ENCODE measurements at regions not wholly inside any gene's neighbourhood (a gene's known extent, or its start where the extent isn't known, plus 50 kb on each side); places are given as distances from the start of the nearest gene placed in this dataset.

DNA sequence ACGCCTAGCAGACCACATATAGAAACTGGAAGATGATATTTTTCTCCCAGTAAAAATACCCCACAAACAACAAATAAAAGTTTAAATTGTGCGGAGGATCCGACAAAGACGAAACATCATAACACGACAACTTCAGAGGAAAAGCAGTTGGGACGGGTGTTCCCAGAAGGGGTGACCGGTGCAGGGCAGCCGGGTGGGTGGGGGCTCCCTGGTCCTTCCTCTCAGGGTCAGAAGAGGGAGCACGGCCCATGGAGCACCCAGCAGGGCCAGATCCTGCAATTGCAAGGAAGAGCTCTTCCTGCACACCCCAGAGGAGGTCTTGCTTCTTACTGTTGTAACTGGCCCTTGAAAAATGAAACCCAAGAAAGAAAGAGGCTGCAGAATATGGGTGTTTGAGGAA lies 608.5 kb upstream of the MKI67 start:
- DNase-seq (ENCODE audit: low read depth): no peak
- TF ChIP-seq, protein P1, sequence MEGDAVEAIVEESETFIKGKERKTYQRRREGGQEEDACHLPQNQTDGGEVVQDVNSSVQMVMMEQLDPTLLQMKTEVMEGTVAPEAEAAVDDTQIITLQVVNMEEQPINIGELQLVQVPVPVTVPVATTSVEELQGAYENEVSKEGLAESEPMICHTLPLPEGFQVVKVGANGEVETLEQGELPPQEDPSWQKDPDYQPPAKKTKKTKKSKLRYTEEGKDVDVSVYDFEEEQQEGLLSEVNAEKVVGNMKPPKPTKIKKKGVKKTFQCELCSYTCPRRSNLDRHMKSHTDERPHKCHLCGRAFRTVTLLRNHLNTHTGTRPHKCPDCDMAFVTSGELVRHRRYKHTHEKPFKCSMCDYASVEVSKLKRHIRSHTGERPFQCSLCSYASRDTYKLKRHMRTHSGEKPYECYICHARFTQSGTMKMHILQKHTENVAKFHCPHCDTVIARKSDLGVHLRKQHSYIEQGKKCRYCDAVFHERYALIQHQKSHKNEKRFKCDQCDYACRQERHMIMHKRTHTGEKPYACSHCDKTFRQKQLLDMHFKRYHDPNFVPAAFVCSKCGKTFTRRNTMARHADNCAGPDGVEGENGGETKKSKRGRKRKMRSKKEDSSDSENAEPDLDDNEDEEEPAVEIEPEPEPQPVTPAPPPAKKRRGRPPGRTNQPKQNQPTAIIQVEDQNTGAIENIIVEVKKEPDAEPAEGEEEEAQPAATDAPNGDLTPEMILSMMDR (IDR thresholded peaks at IDR 0.05; ENCODE audit: low read length, missing control alignments): no peak
- no peak overlapping the region for H3K4me3 ChIP-seq (replicated peaks; ENCODE audit: low read depth, low read length)

DNA sequence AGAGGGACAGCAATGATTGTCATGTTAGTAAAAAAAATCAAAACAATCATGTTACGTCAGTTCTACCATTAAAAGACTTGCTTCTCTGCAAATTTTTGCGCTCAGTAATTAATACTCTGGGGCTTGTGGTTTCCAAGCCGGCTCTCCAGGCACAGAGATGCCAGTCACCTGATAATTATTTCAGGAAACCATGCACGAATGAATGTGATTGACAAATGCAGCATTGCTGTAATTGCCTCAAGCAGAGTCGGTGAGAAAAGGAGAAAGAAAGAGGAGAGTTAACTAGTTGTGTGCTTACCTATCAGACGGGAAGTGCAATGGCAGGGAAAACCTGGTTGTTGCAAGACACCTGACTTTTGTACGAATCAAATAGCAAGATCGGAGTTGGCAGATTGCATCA lies 609.8 kb upstream of the MKI67 start:
- no peak overlapping the region for H3K4me3 ChIP-seq (replicated peaks; ENCODE audit: low read depth, low read length)
- TF ChIP-seq, protein P1 (IDR thresholded peaks at IDR 0.05; ENCODE audit: low read length, missing control alignments): no peak
- no peak for DNase-seq (ENCODE audit: low read depth)

DNA sequence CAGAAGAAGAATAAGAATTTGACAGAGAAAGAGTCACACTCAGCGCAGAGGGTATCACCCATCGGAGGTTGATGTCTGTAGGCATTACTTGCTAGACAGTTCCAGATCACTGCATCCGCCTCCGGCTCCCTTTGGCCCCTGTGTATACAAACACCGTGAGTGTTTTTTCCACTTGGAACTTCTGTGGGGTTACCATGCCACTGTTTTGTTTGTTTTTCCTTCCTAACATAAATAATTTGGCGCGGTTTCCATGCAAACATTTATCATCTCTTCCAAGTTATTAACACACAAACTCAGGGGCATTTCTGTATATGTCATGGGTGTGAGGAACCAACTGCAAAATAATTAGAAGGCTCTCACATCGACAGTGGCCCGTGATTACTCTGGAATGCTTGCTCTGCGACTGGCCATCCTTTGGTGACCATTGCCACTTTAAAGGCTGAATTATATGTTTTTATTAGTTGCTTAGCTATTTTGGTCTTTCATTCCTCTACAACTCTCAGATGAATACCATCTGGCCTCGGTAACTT lies 612.2 kb upstream of the MKI67 start:
- DNase-seq (ENCODE audit: low read depth): no peak
- no peak overlapping the region for H3K4me3 ChIP-seq (replicated peaks; ENCODE audit: low read depth, low read length)
- TF ChIP-seq, protein P1 (IDR thresholded peaks at IDR 0.05; ENCODE audit: low read length, missing control alignments): no peak

DNA sequence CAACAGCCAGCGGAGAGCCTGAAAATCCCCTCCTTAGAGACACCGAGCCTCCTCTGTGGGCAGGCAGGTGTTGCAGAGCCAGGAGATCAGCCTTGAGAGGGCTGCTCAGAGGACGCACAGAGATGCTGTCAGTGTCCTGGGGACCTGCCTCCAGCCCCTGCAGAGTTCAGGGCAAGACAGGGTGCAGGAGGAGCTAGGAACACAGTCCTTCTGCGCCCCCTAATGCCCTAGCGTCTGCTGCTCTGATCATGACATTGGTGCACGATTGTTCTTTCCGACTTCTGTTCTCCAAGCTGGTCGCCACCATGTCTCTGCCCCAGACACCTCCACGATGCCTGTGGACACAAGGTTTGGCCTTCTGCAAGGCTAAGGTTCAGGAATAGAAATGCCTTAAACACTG lies 613.7 kb upstream of the MKI67 start:
- TF ChIP-seq, protein P1 (IDR thresholded peaks at IDR 0.05; ENCODE audit: low read length, missing control alignments): no peak
- no peak for DNase-seq (ENCODE audit: low read depth)
- no peak overlapping the region for H3K4me3 ChIP-seq (replicated peaks; ENCODE audit: low read depth, low read length)

DNA sequence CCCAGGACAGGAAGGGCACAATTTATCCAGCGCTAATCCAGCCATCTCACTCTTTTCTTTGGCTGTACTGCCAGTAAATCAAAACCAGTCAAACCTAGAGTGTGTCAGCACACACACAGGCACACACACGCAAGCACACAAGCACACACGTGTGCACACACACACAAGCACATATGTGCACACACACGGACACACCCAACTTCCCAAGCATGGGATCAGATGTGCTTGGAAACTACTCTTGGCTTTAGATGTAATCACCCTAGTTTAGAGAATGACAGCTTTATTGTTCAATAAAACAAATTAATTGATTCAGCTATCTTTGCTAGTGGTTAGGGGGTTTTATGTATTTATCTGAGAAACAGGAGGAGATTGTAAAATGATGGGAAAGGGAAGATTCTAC lies 615.0 kb upstream of the MKI67 start:
- TF ChIP-seq, protein P1 (IDR thresholded peaks at IDR 0.05; ENCODE audit: low read length, missing control alignments): no peak
- no peak for DNase-seq (ENCODE audit: low read depth)
- no peak overlapping the region for H3K4me3 ChIP-seq (replicated peaks; ENCODE audit: low read depth, low read length)

DNA sequence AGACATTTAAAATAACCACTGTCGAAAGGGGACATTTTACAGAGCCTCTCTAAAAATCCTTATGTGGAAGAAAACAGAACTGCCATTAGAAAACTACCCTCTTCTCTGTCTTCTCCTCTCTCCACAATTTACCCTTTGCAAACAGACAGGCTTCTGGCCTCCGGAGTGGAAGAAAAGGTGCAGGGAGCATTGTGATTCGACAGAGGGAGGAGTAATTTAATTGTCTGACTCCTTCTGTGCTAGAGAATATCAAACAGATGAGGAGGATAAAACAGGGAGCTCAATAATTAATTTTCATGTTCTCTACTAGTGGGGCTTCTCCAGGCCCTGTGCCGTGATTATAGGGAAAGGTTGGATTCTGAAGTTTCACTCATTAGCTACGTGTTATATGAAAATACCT lies 615.5 kb upstream of the MKI67 start:
- no peak for DNase-seq (ENCODE audit: low read depth)

DNA sequence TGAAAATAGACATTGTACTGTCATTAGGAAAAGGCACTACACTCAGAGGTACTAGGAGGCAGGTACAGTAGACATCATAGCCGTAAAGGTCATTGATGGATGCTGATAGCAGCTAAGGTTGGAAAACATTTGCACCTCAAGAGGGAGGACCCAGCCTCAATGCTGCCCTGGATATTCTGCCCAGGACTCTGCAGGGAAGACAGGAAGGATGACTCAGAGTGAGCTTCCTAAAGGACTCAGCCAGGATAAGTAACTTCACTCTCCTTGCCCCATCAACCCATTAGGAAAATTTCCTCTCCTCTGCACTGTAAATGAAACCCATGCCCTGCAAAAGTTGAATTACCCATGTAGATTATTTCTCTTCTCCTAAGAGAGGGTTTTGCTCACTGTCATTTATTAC lies 617.9 kb upstream of the MKI67 start:
- DNase-seq (ENCODE audit: low read depth): no peak
- TF ChIP-seq, protein P1 (IDR thresholded peaks at IDR 0.05; ENCODE audit: low read length, missing control alignments): no peak

More for the DNA sequence above, 615.5 kb upstream of the MKI67 start:
- TF ChIP-seq, protein P1 (IDR thresholded peaks at IDR 0.05; ENCODE audit: low read length, missing control alignments): no peak
- no peak overlapping the region for H3K4me3 ChIP-seq (replicated peaks; ENCODE audit: low read depth, low read length)

More for the DNA sequence above, 617.9 kb upstream of the MKI67 start:
- H3K4me3 ChIP-seq (replicated peaks; ENCODE audit: low read depth, low read length): no peak overlapping the region

Measured in fibroblast of pulmonary artery (primary cell).